Neural cell (in vitro differentiated cells): ENCODE measurements at regions not wholly inside any gene's neighbourhood (a gene's known extent, or its start where the extent isn't known, plus 50 kb on each side); places are given as distances from the start of the nearest gene placed in this dataset.
"Not testable (repeated sequence)": the region's sequence is repeated elsewhere in the genome, so short reads cannot be mapped to it uniquely, and the experiment has no call there.

Experiments
- H2AFZ ChIP-seq: fragments of 200-600, 300-800 bp; sonication (generic), shearing (Covaris generic); 2 replicates; pipeline ENCODE4 v1.6.0; 2014; ENCODE audit warnings: low read depth, mild to moderate bottlenecking, antibody characterized with exemption, low read length, moderate library complexity
- H3F3A ChIP-seq: fragments of 200-600 bp; shearing (Covaris generic); 2 replicates; pipeline ENCODE4 v1.6.1; 2016; ENCODE audit warnings: mild to moderate bottlenecking, moderate library complexity, mixed read lengths, antibody characterized with exemption, low read length; ENCODE audit not compliant: insufficient read depth, poor library complexity, severe bottlenecking
- H3K27ac ChIP-seq: fragments of 200-600, 300-800 bp; sonication (generic), shearing (Covaris generic); 2 replicates; pipeline ENCODE4 v1.5.1; 2014; ENCODE audit warnings: mild to moderate bottlenecking, low read length, moderate library complexity
- H3K27me3 ChIP-seq: fragments of 300-800, 200-600 bp; sonication (generic), shearing (Covaris generic); 2 replicates; pipeline ENCODE4 v1.6.0; 2014; ENCODE audit warnings: mild to moderate bottlenecking, low read depth, low read length, moderate library complexity; ENCODE audit not compliant: insufficient read depth
- H3K36me3 ChIP-seq: fragments of 300-800, 200-600 bp; sonication (generic), shearing (Covaris generic); 2 replicates; pipeline ENCODE4 v1.5.1; 2014; ENCODE audit warnings: mild to moderate bottlenecking, antibody characterized with exemption, low read length, moderate library complexity; ENCODE audit not compliant: insufficient read depth
- H3K4me2 ChIP-seq: fragments of 300-800, 200-600 bp; sonication (generic), shearing (Covaris generic); 2 replicates; pipeline ENCODE4 v1.6.0; 2014; ENCODE audit warnings: mild to moderate bottlenecking, low read length
- H3K4me3 ChIP-seq: fragments of 300-800, 200-600 bp; sonication (generic), shearing (Covaris generic); 2 replicates; pipeline ENCODE4 v1.5.1; 2014; ENCODE audit warnings: mild to moderate bottlenecking, low read length, moderate library complexity
- H3K79me2 ChIP-seq: fragments of 200-600 bp; shearing (Covaris generic); replicated peaks from 2 replicates; pipeline ENCODE4 v1.6.0; 2014; ENCODE audit warnings: mild to moderate bottlenecking, low read length, moderate library complexity; ENCODE audit not compliant: insufficient read depth
- H3K9ac ChIP-seq: fragments of 300-800, 200-600 bp; sonication (generic), shearing (Covaris generic); 2 replicates; pipeline ENCODE4 v1.6.1; 2016; ENCODE audit warnings: mild to moderate bottlenecking, low read length, mixed read lengths
- H3K9me2 ChIP-seq: fragments of 200-600 bp; shearing (Covaris generic); 2 replicates; pipeline ENCODE4 v1.6.1; 2016; ENCODE audit warnings: mild to moderate bottlenecking, low read length, mixed read lengths; ENCODE audit not compliant: insufficient read depth
- H3K9me3 ChIP-seq: fragments of 200-600, 300-800 bp; sonication (generic), shearing (Covaris generic); 2 replicates; pipeline ENCODE4 v1.6.1; 2016; ENCODE audit warnings: mild to moderate bottlenecking, mixed run types, low read length, moderate library complexity, mixed read lengths
- H4K20me1 ChIP-seq: fragments of 200-600 bp; shearing (Covaris generic); 2 replicates; pipeline ENCODE4 v1.6.1; 2016; ENCODE audit warnings: mild to moderate bottlenecking, mixed run types; ENCODE audit not compliant: insufficient read depth
- CTCF ChIP-seq: fragments of 450-650 bp; IDR thresholded peaks from 2 replicates; pipeline ENCODE4 v1.5.1; 2014; ENCODE audit warnings: antibody characterized with exemption, mild to moderate bottlenecking, moderate library complexity; ENCODE audit not compliant: poor library complexity, severe bottlenecking
- EP300 ChIP-seq: fragments of 450-650 bp; conservative IDR thresholded peaks from 2 replicates; pipeline ENCODE4 v1.6.1; 2014; ENCODE audit warnings: antibody characterized with exemption, mild to moderate bottlenecking, moderate library complexity; ENCODE audit not compliant: poor library complexity, severe bottlenecking
- EZH2 ChIP-seq: fragments of 200-600, 300-800 bp; shearing (Covaris generic), sonication (generic); IDR thresholded peaks from 2 replicates; pipeline ENCODE4 v1.6.1; 2014; ENCODE audit warnings: antibody characterized with exemption, low read length, borderline replicate concordance, mild to moderate bottlenecking; ENCODE audit not compliant: insufficient read depth, poor library complexity, severe bottlenecking
- MXI1 ChIP-seq: fragments of 450-650 bp; conservative IDR thresholded peaks from 2 replicates; pipeline ENCODE4 v1.6.1; 2014; ENCODE audit warnings: antibody characterized with exemption, mild to moderate bottlenecking; ENCODE audit not compliant: poor library complexity, severe bottlenecking
- POLR2AphosphoS5 ChIP-seq: IDR thresholded peaks from 2 replicates; pipeline ENCODE4 v1.6.1; 2012
- RAD21 ChIP-seq: fragments of 450-650 bp; conservative IDR thresholded peaks from 2 replicates; pipeline ENCODE4 v1.6.1; 2014; ENCODE audit warnings: antibody characterized with exemption, mild to moderate bottlenecking, moderate library complexity
- REST ChIP-seq: IDR thresholded peaks from 2 replicates; pipeline ENCODE4 v1.6.1; 2012; ENCODE audit warnings: borderline replicate concordance
- SMC3 ChIP-seq: fragments of 450-650 bp; conservative IDR thresholded peaks from 2 replicates; pipeline ENCODE4 v1.6.1; 2014; ENCODE audit warnings: antibody characterized with exemption, mild to moderate bottlenecking, moderate library complexity; ENCODE audit not compliant: poor library complexity
- TAF1 ChIP-seq: IDR thresholded peaks from 2 replicates; pipeline ENCODE4 v1.6.1; 2012; ENCODE audit warnings: low read depth

GRCh38 chr6:169975286-169975685, 223.9 kb downstream of the ERMARD start:
- H3K36me3 ChIP-seq, result no peaks in the 10 kb centered on the region
- no peak overlapping the region for H2AFZ ChIP-seq
- H3K27ac ChIP-seq, result no peak overlapping the region
- H3K27me3 ChIP-seq, result no peaks in the 10 kb centered on the region
- H3K9me2 ChIP-seq, result no peaks in the 10 kb centered on the region
- no peaks in the 10 kb centered on the region for H3K79me2 ChIP-seq
- H3K9ac ChIP-seq, result no peak overlapping the region
- TF ChIP-seq EP300 (no peak), POLR2AphosphoS5 (no peak), MXI1 (no peak), CTCF (no peak), TAF1 (no peak), RAD21 (no peak), SMC3 (no peak), EZH2 (no peak), REST (no peak)
- no peak overlapping the region for H3K4me3 ChIP-seq
- H4K20me1 ChIP-seq, result no peaks in the 10 kb centered on the region
- no peaks in the 10 kb centered on the region for H3F3A ChIP-seq
- H3K4me2 ChIP-seq, result no peak overlapping the region
- no peaks in the 10 kb centered on the region for H3K9me3 ChIP-seq

- Histone ChIP-seq H3K27ac (no peak overlapping the region), H3K9me3 (no peaks in the 10 kb centered on the region), H3K9ac (no peak overlapping the region), H4K20me1 (no peaks in the 10 kb centered on the region), H3K9me2 (no peaks in the 10 kb centered on the region), H3K4me3 (no peak overlapping the region), H3F3A (no peaks in the 10 kb centered on the region), H2AFZ (no peak overlapping the region), H3K4me2 (no peak overlapping the region), H3K36me3 (no peaks in the 10 kb centered on the region), H3K79me2 (no peaks in the 10 kb centered on the region), H3K27me3 (no peaks in the 10 kb centered on the region)
- TF ChIP-seq RAD21, result no peak
Observed at GRCh38 chr6:169974663-169975062, 223.2 kb downstream of the ERMARD start.

GRCh38 chr6:169973588-169974467, 222.4 kb downstream of the ERMARD start:
- H3K9me3 ChIP-seq, H2AFZ ChIP-seq, H3K4me3 ChIP-seq, H3K79me2 ChIP-seq, H3K9me2 ChIP-seq, H3K4me2 ChIP-seq, H3K27ac ChIP-seq, H4K20me1 ChIP-seq, H3F3A ChIP-seq, H3K27me3 ChIP-seq, H3K36me3 ChIP-seq, H3K9ac ChIP-seq: not testable (repeated sequence)
